ENCODE measurements at regions not wholly inside any gene's neighbourhood (a gene's known extent, or its start where the extent isn't known, plus 50 kb on each side); places are given as distances from the start of the nearest gene placed in this dataset.

DNA sequence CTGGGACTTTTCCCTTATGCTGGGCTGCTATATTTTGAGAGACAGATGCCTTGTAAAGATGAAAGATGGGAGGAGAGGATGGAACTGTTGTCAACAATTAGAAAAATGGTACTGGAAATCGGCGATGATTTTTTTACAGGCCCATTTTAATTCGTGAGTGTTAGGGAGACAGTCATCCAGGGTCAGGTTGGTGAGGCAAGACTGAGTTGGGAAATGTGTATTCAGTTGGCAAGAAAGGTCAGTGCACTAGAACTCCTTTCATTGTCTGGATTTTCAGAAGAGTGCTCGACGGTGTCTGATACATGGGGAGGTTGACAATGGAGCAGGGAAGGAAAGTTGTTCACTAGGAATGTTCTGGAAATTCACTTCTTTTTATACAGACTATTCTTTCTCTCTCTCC, 394.4 kb downstream of the QKI start:
- no peak for DNase-seq
- Histone ChIP-seq H3K4me3 (no peak overlapping the region), H3K4me1 (no peaks in the 10 kb centered on the region), H3K27ac (no peak overlapping the region), H3K36me3 (no peaks in the 10 kb centered on the region), H3K27me3 (no peaks in the 10 kb centered on the region), H3K9me3 (replicated peaks) (no peaks in the 10 kb centered on the region; the same call in 1 of the 2 replicates)

DNA sequence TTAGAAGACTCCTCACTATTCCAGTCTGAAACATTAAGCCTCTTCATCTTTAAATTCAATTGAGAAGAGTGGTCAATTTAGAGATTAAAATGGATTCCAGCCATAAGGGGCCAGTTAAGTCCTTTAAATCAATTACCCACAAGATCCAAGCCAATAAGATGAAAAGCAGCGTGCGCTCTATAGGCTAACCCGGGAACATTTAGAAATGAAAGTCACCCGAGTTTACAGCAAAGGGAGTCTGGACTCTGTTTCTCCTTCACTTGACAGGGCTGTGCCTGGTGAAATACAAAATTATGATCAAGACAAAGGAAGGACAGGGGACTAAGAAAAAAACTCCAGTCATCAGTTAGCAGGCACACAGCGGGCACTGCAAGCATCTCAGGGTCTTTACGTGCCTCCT, 393.7 kb downstream of the QKI start:
- H3K27me3 ChIP-seq, result no peaks in the 10 kb centered on the region
- H3K9me3 ChIP-seq (replicated peaks), result no peaks in the 10 kb centered on the region; the same call in 1 of the 2 replicates
- H3K27ac ChIP-seq, result no peak overlapping the region
- DNase-seq, result no peak
- H3K4me1 ChIP-seq, result no peaks in the 10 kb centered on the region
- no peak overlapping the region for H3K4me3 ChIP-seq
- H3K36me3 ChIP-seq, result no peaks in the 10 kb centered on the region

DNA sequence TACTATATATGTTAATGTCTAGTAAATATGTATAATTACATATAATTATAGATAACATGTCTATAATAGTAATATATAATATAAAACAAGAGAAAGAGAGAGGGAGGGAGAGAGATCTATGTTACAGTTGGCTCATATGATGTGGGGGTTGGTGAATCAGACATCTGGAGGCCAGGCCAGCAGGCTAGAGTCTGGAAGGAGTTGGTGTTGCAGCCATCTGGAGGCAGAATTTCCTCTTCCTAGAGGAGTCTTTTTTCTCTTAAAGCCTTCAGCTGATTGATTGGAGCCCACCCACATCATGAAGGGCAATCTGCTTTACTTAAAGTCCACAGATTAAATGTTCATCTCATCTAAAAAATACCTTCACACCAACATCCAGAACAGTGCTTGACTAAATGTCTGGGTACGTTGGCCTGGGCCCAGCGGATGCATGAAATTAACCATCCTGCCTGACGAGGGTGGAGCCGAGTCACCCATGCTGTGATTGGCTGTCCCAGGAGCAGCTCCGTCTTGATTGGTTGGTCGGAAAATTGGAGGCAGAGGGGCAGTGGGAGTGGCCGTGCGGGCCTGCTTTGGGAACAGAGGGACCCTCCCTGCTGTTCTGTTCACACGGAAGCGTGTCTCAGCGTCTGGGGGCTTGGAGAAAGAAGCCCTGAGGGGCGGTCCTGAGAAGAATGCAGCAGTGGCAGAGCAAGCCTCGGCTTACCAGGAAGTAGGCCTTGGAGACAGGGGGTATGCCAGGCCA, 392.4 kb downstream of the QKI start:
- H3K27me3 ChIP-seq, result no peaks in the 10 kb centered on the region
- no peak for DNase-seq
- H3K9me3 ChIP-seq (replicated peaks), result no peaks in the 10 kb centered on the region; the same call in 1 of the 2 replicates
- H3K27ac ChIP-seq, result no peak overlapping the region
- no peak overlapping the region for H3K4me3 ChIP-seq
- no peaks in the 10 kb centered on the region for H3K4me1 ChIP-seq
- no peaks in the 10 kb centered on the region for H3K36me3 ChIP-seq

DNA sequence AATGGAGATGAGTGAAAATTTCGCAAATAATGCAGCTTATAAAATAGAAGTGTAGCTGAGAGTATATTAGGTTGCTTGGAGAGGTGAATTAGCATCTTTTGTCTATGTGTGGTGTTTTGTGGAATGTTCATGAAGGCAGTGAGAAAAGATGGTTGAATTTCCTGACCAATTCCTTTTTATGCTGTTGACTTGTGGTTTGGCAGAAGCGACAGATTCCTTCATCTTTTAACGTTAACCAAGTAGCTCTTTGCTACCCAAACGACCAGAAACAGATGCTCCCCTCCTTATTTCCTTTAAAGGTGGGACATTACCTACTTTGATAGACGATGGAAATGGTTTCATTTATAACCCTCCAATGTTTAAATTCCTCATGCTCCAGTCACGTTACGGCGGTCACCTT, 390.5 kb downstream of the QKI start:
- H3K27me3 ChIP-seq, result no peaks in the 10 kb centered on the region
- H3K9me3 ChIP-seq (replicated peaks), result no peaks in the 10 kb centered on the region; the same call in 1 of the 2 replicates
- no peak for DNase-seq
- no peak overlapping the region for H3K4me3 ChIP-seq
- no peaks in the 10 kb centered on the region for H3K4me1 ChIP-seq
- H3K27ac ChIP-seq, result no peak overlapping the region
- H3K36me3 ChIP-seq, result no peaks in the 10 kb centered on the region

DNA sequence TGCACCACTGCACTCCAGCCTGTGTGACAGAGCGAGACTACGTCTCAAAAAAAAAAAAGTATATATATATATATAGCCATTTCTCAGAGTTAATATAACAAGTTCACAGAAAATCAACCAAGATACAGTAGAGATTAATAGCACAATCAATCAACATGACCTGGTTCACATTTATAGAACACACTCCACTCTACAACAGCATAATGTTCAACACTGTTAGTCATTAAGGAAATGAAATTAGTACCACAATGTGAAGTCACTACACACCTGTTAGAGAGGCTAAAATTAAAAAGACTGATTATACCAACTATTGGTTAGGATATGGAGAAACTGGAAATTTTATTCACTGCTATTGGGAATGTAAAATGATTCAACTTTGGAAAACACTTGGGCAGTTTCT, 387.7 kb downstream of the QKI start:
- no peak for DNase-seq
- Histone ChIP-seq H3K4me3 (no peak overlapping the region), H3K27me3 (no peaks in the 10 kb centered on the region), H3K9me3 (replicated peaks) (no peaks in the 10 kb centered on the region; the same call in 1 of the 2 replicates), H3K36me3 (no peaks in the 10 kb centered on the region), H3K4me1 (no peaks in the 10 kb centered on the region), H3K27ac (no peak overlapping the region)

DNA sequence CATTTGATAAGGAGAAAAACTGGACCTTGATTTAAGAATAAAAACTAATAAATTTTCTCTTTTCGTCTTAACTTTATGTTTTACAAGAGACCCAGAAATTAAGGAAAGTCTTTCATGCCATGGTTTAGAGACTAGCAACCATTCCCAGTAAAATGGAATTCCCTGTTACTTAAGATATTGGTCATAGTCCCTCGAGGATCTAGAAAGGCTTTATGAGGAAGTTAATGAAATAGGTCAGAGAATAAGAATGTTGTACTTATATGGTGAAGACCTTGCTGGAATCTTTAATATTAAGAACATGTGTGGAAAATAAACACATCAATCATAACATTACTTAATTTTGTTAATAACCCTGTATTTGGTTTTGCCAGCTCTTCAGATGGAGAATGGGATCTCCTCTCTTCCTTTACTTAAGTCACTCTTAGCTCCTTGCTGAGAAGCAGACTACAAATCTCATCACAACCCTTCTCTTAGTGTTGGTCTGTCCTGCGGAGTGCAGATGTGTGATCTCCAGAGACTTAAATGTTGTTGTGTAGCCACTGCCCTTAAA, 382.9 kb downstream of the QKI start:
- H3K36me3 ChIP-seq, result no peaks in the 10 kb centered on the region
- H3K27ac ChIP-seq, result no peak overlapping the region
- H3K4me1 ChIP-seq, result peaks cover 11% of the 10 kb centered on the region
- no peak for DNase-seq
- H3K4me3 ChIP-seq, result no peak overlapping the region
- H3K9me3 ChIP-seq (replicated peaks), result no peaks in the 10 kb centered on the region; the same call in 1 of the 2 replicates
- H3K27me3 ChIP-seq, result no peaks in the 10 kb centered on the region

DNA sequence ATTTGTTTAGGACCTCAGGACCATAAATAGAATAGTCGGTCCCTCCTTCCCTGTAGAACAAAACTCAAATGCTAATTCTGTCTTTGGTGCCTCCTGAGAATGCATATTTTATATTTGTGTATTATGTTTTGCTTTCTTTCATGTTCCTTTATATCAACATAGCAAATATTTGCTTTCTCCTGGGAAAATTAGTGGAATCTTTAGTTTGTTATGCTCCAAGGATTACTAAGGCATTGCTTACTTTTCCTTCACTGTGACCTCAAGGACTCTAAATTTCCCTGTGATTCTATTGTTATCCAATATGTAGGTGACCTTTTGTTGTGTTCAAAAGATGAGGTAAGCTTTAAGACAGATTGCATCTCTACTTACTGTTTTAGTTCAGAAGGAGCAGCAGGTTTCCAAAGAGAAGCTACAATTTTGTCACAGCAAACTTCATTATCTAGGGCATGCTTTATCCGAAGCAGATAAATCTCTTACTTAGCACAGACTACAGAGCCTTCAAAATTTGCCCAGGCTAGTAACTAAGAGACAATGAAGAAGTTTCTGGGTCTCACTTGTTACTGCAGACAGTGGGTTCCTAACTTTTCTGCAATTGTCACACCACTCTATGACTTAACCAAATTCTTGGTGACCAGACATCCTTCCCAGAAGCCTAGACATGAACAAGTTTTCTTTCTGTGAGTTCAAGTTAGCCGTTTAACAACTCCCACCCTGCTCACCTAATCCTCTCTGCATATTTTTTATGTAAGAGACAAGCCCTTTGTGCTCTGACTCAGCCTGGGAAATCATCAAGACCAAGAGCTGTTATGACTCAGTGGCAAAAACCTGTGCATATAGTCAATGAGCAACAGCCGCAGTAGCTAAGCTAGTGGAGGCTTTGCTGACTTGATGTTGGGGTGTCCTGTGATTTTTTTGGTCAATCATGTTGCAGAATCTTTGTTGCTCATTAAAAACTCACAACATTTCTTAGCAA, 378.8 kb downstream of the QKI start:
- Histone ChIP-seq H3K27me3 (no peaks in the 10 kb centered on the region), H3K36me3 (no peaks in the 10 kb centered on the region), H3K4me1 (peaks cover 38% of the 10 kb centered on the region), H3K27ac (peak overlapping the region; percentile 6; the same call in 1 of the 2 replicates), H3K9me3 (replicated peaks) (no peaks in the 10 kb centered on the region), H3K4me3 (no peak overlapping the region)
- DNase-seq, result peak; percentile 48 to 62

DNA sequence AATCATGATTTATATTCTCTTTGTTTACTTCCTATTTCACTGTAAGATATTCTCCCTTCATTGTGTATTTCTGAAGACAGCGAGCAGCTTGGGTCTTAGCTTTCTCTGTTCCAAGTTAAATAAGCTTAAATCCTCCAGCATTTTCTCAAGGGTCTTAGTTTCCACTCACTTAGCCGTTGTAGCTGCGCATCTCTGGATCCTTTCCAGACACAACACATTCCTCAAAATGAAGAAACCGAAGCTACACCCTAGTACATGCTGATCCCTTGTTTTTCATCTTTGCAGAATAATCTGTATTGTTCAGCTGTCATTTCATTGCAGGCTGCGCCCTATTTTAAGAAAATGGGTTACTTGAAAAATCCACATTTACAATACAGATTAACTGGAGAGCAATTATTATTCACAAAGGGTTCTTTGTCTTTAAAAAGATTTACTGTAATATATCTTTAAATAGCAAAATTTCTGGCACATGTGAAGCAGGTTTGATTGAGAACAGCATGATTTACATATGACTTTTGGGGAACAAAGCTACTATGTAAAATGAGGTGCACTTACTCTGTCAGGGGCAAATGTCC, 375.8 kb downstream of the QKI start:
- peak; percentile 55 to 80 for DNase-seq
- H3K36me3 ChIP-seq, result no peaks in the 10 kb centered on the region
- no peaks in the 10 kb centered on the region for H3K9me3 ChIP-seq (replicated peaks)
- no peaks in the 10 kb centered on the region for H3K27me3 ChIP-seq
- no peak overlapping the region for H3K4me3 ChIP-seq
- H3K27ac ChIP-seq, result peak overlapping the region; percentile 69; the same call in 1 of the 2 replicates
- peaks cover 39% of the 10 kb centered on the region for H3K4me1 ChIP-seq

DNA sequence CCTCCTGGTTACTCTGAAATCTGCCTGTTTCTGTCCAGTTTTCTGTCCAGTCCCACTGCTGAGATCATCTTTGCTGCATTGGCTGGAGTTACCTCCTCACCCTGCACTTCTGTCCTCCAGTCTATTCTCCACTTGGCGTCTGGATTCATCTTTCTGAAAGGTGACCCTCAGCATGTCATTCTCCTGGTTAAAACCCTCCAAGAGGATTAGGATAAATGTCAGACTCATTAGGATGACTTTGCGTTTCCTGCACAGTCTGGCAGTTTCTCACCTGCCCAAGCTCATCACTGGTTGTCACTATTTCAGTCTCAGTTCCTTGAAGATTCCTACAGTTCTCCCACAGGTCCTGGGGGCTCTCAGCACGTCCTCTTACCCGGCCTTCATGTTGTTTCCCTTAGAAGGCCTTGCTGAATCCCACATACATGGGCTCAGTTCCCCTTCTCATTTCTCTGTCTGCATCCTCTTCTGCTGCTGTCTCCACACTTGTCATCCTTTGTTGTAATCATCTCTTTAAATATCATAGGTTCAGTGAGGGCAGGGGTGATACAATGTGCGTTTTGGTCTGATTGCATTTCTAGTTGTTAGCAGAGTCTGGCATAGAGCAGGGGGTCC, 374.8 kb downstream of the QKI start:
- H3K36me3 ChIP-seq, result no peaks in the 10 kb centered on the region
- no peak overlapping the region for H3K4me3 ChIP-seq
- peak; percentile 64 to 84 for DNase-seq
- H3K27ac ChIP-seq, result peak overlapping the region; percentile 69
- H3K9me3 ChIP-seq (replicated peaks), result no peaks in the 10 kb centered on the region
- peaks cover 39% of the 10 kb centered on the region for H3K4me1 ChIP-seq
- H3K27me3 ChIP-seq, result no peaks in the 10 kb centered on the region

DNA sequence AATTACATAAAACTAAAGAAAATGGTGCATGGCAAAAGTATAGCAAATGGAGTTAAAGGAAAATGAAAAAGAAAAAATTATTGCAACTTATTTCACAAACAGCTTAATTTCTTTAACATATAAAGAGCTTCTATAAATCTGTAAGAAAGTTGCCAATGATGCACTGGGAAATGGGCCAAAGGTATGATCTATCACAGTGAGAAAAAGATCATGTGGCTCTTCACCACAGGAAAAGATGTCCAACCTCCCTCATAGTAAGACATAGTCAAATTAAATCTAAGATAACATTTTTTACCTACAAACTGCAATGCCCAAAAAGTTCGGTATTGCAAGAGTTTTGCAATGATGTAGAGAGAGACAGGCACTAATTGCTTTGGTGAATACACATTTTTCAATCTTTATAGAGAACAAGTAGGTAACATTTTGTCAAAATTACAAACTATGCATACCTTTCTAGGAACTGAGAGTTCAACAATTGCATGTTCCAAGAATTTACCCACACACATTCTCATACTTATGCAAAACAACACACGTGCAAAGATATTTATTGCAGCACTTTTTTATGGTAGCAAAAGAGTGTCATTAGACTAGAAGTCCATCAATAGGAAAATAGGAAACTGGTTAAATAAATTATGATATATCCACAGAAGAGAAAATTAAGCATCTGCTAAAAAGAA, 372.6 kb downstream of the QKI start:
- DNase-seq, result no peak
- Histone ChIP-seq H3K36me3 (no peaks in the 10 kb centered on the region), H3K9me3 (replicated peaks) (no peaks in the 10 kb centered on the region), H3K4me3 (no peak overlapping the region), H3K4me1 (peaks cover 37% of the 10 kb centered on the region), H3K27me3 (no peaks in the 10 kb centered on the region), H3K27ac (no peak overlapping the region)

DNA sequence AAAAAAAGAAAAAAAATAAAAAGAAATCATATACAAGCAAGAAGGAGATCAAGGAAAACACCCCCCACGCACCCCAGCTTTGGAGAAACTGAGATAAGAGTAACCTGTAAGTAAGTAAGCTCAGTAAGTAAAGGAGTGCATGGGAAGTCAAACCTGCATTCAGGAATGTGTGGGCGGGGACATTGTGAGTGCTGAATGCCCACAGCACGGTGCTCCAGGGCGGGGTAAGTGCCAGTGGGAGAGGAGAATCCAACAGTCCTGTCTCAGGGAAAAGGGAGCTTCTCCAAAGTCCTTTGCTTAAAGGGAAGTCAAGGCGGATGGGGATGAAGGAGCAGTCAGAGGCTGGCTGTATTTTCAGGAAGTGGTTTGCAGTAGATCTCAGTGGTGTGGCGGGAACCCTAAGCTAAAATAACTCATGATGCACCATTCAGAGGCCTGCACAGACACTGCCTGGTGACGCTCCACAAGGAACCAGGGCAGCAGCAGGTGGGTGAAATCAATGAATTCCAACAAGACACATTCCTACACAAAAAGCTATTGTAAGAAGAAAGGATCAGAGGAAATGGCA, 368.0 kb downstream of the QKI start:
- Histone ChIP-seq H3K36me3 (no peaks in the 10 kb centered on the region), H3K4me3 (no peak overlapping the region), H3K9me3 (replicated peaks) (no peaks in the 10 kb centered on the region), H3K27me3 (no peaks in the 10 kb centered on the region), H3K4me1 (peaks cover 50% of the 10 kb centered on the region), H3K27ac (peak overlapping the region; percentile 86)
- DNase-seq, result peak; percentile 67 to 81

DNA sequence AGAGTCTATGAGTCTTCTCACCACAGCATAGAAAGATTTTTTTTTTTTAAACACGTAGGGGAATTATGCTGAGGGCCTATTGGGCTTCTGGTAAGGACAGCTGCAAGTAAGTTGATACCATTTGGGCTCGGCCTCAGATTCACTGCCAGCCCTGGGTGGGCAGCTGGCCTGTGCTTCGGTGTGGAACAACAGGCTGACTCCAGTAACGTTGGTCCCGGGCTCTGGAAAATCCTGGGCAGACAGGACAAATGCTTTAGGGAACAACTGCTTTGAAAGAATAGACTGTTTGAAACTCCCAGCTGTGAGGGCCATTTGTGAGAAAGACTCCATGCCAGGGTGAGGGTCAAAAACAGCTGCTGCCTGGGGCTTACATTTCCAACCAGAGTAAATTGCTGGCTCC, 366.5 kb downstream of the QKI start:
- peaks cover 59% of the 10 kb centered on the region for H3K4me1 ChIP-seq
- H3K9me3 ChIP-seq (replicated peaks), result no peaks in the 10 kb centered on the region
- H3K4me3 ChIP-seq, result no peak overlapping the region
- peak; percentile 100 for DNase-seq
- H3K27me3 ChIP-seq, result no peaks in the 10 kb centered on the region
- peak overlapping the region; percentile 86 for H3K27ac ChIP-seq
- H3K36me3 ChIP-seq, result no peaks in the 10 kb centered on the region

DNA sequence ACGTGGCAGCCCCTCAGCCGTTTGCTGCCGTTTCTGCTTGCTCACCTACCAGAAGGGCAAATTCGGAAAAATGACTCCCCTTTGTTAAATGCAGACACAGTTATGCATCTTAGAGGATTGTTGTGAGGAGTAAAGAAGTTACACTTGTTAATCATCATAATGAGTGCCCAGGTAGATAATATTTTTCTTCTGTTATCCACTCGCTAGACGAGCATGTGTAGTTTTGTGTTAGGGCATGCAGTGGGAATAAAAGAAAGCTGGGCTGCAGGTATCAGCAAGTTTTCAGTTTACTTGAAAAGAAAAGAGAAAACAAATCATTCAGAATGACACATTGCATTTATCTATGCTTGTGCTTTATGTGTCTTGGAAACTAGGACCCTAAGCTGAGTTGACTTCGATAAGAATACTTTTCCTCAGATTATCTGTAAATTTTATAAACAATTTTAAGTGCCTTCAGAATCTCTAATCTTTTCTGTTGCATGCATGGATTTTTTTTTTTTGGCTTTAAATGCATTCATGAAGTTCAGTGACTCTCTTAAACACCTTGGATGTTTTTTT, 365.3 kb downstream of the QKI start:
- Histone ChIP-seq H3K27me3 (no peaks in the 10 kb centered on the region), H3K36me3 (no peaks in the 10 kb centered on the region), H3K4me1 (peaks cover 59% of the 10 kb centered on the region)

More for the DNA sequence above, 365.3 kb downstream of the QKI start:
- Histone ChIP-seq H3K27ac (peak overlapping the region; percentile 86), H3K9me3 (replicated peaks) (no peaks in the 10 kb centered on the region), H3K4me3 (no peak overlapping the region)
- DNase-seq, result no peak
